KMS-11 (cell line): ENCODE measurements at regions not wholly inside any gene's neighbourhood (a gene's known extent, or its start where the extent isn't known, plus 50 kb on each side); places are given as distances from the start of the nearest gene placed in this dataset.

ENCODE experiments used
- H2AFZ ChIP-seq: fragments of 200-600 bp; sonication (generic); 2 replicates; pipeline ENCODE4 v1.6.1; 2016; ENCODE audit warnings: antibody characterized with exemption, mixed run types, low read depth
- H3K27ac ChIP-seq: fragments of 200-600 bp; sonication (generic); 2 replicates; pipeline ENCODE4 v1.6.1; 2016; ENCODE audit warnings: mild to moderate bottlenecking, mixed run types
- H3K27me3 ChIP-seq: fragments of 200-600 bp; sonication (generic); 2 replicates; pipeline ENCODE4 v1.6.1; 2017; ENCODE audit warnings: mild to moderate bottlenecking, low read depth, mixed run types, moderate library complexity; ENCODE audit not compliant: insufficient read depth
- H3K36me3 ChIP-seq: fragments of 200-600 bp; sonication (generic); 2 replicates; pipeline ENCODE4 v1.6.1; 2017; ENCODE audit warnings: mild to moderate bottlenecking, mixed run types; ENCODE audit not compliant: insufficient read depth
- H3K4me1 ChIP-seq: fragments of 200-600 bp; sonication (generic); 2 replicates; pipeline ENCODE4 v1.6.1; 2016; ENCODE audit warnings: mild to moderate bottlenecking, low read depth, mixed run types; ENCODE audit not compliant: poor library complexity, severe bottlenecking
- H3K4me2 ChIP-seq: fragments of 200-600 bp; sonication (generic); 2 replicates; pipeline ENCODE4 v1.7.0; 2016; ENCODE audit warnings: mild to moderate bottlenecking, mixed run types
- H3K4me3 ChIP-seq: fragments of 200-600 bp; sonication (generic); IDR thresholded peaks from 2 replicates; pipeline ENCODE4 v1.6.1; 2017; ENCODE audit warnings: low read depth, low read length, mixed read lengths; ENCODE audit not compliant: insufficient read depth
- H3K79me2 ChIP-seq: fragments of 200-600 bp; sonication (generic); 2 replicates; pipeline ENCODE4 v1.6.1; 2016; ENCODE audit warnings: low read depth, mixed run types; ENCODE audit not compliant: insufficient read depth
- H3K9ac ChIP-seq: fragments of 200-600 bp; sonication (generic); 2 replicates; pipeline ENCODE4 v1.6.1; 2016; ENCODE audit warnings: mild to moderate bottlenecking, mixed run types
- H4K20me1 ChIP-seq: fragments of 200-600 bp; sonication (generic); 2 replicates; pipeline ENCODE4 v1.6.1; 2016; ENCODE audit warnings: mild to moderate bottlenecking, mixed run types; ENCODE audit not compliant: insufficient read depth
- CTCF ChIP-seq: fragments of 200-600 bp; sonication (generic); conservative IDR thresholded peaks from 2 replicates; pipeline ENCODE4 v1.6.1; 2017; ENCODE audit warnings: low read depth, mild to moderate bottlenecking, antibody characterized with exemption, low read length, moderate library complexity, mixed read lengths

- Histone ChIP-seq H3K4me1 (no peaks in the 10 kb centered on the region), H3K79me2 (no peaks in the 10 kb centered on the region), H3K36me3 (no peaks in the 10 kb centered on the region), H3K4me2 (no peak overlapping the region), H4K20me1 (no peaks in the 10 kb centered on the region), H3K4me3 (no peak overlapping the region), H2AFZ (no peak overlapping the region), H3K27ac (no peak overlapping the region), H3K9ac (no peak overlapping the region), H3K27me3 (no peaks in the 10 kb centered on the region)
- TF ChIP-seq CTCF = no peak
Measured at GRCh38 chr9:20044686-20045085, 255.8 kb upstream of the SLC24A2 start.

DNA sequence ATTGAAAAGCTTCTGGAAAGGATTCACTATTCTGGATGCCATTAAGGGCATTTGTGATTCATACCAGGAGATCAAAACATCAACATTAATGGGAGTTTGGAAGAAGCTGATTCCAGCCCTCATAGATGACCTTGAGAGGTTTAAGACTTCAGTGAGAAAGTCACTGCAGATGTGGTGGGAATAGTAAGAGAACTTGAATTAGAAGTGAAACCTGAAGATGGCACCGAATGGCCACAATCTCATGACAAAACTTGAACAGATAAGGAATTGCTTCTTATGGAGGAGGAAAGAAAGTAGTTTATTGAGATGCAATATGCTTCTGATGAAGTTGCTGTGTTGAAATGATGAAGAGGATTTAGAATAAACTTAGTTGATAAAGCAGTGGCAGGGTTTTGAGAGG, 254.6 kb upstream of the SLC24A2 start:
- Histone ChIP-seq H3K4me1 (no peaks in the 10 kb centered on the region), H3K36me3 (no peaks in the 10 kb centered on the region), H2AFZ (peak overlapping the region; percentile 43), H3K27me3 (no peaks in the 10 kb centered on the region), H3K4me2 (peak overlapping the region; percentile 64), H3K79me2 (no peaks in the 10 kb centered on the region), H4K20me1 (no peaks in the 10 kb centered on the region), H3K9ac (no peak overlapping the region), H3K27ac (no peak overlapping the region), H3K4me3 (no peak overlapping the region)
- TF ChIP-seq CTCF = no peak

DNA sequence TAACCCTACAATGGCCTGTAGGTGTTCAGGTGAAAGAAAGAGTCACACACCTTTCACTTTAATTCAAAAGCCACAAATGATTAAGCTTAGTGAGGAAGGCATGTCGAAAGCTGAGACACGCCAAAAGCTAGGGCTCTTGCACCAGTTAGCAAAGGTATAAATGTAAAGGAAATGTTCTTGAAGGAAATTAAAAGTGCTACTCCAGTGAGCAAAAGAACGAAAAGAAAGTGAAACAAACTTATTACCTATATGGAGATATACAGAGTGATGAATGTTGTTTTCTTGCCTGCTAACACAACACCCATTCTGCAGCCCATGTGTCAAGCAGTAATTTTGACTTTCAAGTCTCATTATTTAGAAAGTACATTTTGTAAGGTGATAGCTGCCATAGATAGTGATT, 254.2 kb upstream of the SLC24A2 start:
- Histone ChIP-seq H3K4me2 (peak overlapping the region; percentile 64), H3K79me2 (no peaks in the 10 kb centered on the region), H3K36me3 (no peaks in the 10 kb centered on the region), H4K20me1 (no peaks in the 10 kb centered on the region), H3K27ac (no peak overlapping the region), H2AFZ (peak overlapping the region; percentile 43), H3K4me3 (no peak overlapping the region), H3K27me3 (no peaks in the 10 kb centered on the region), H3K9ac (no peak overlapping the region), H3K4me1 (no peaks in the 10 kb centered on the region)
- TF ChIP-seq CTCF = no peak

- H3K27me3 ChIP-seq = no peaks in the 10 kb centered on the region
- no peak overlapping the region for H2AFZ ChIP-seq
- no peak overlapping the region for H3K9ac ChIP-seq
- H3K36me3 ChIP-seq = no peaks in the 10 kb centered on the region
- H3K4me3 ChIP-seq = no peak overlapping the region
- no peak overlapping the region for H3K27ac ChIP-seq
- H3K4me2 ChIP-seq = no peak overlapping the region
- H3K4me1 ChIP-seq = no peaks in the 10 kb centered on the region
- H4K20me1 ChIP-seq = no peaks in the 10 kb centered on the region
- H3K79me2 ChIP-seq = no peaks in the 10 kb centered on the region
- no peak for TF ChIP-seq CTCF
Measured at GRCh38 chr9:20042128-20042711, 253.4 kb upstream of the SLC24A2 start.

DNA sequence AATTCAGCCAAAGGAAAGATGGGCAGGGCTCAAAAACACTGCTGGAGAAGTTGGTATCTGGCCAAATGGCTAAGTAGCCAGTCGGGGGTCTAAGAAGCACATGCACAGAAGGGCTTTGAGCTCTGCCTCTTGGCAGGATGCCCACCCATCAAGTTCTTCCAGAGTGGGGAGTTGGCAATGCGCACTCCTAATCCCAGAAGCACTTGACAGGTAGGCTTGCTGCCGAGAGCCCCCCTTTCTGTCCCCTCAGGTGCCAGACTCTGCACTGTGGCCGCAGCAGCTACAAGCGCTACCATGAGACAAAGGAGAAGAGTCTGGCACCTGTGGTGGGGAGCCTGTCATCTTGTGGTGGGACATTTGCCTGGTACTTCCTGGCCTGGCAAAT, 252.9 kb upstream of the SLC24A2 start:
- Histone ChIP-seq H3K4me2 (no peak overlapping the region), H3K27me3 (no peaks in the 10 kb centered on the region), H3K4me1 (no peaks in the 10 kb centered on the region), H4K20me1 (no peaks in the 10 kb centered on the region), H2AFZ (no peak overlapping the region), H3K79me2 (no peaks in the 10 kb centered on the region), H3K27ac (no peak overlapping the region), H3K4me3 (no peak overlapping the region), H3K36me3 (no peaks in the 10 kb centered on the region), H3K9ac (no peak overlapping the region)
- no peak for TF ChIP-seq CTCF
